Activated naive CD4-positive, alpha-beta T cell treated with anti-CD3 and anti-CD28 coated beads, Interleukin-2, amount 50 U/mL, for 16 hours (primary cell): ENCODE measurements at regions not wholly inside any gene's neighbourhood (a gene's known extent, or its start where the extent isn't known, plus 50 kb on each side); places are given as distances from the start of the nearest gene placed in this dataset.
"Not testable (repeated sequence)": the region's sequence is repeated elsewhere in the genome, so short reads cannot be mapped to it uniquely, and the experiment has no call there.

Experiments
- DNase-seq: peaks from one replicate; pipeline ENCODE4 v3.0.0-alpha.2; 2020

DNA sequence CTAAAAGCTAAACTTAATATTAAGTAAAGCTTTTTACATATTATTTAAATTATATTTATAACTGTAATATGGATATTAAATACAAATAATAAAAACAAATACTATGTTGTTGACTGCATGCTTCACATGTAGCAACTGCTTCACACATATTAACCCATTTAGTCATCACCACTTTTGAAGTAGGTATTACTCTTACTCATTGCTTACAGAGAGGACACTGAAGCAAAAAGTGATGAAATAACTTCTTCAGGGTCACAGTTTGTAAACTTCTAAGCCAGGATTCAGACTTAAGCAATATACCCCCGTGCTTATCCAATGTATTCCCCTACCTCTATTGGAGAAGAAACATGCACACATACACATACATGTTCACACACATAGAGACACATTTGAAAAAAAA is 166.6 kb downstream of the DKK2 start:
- no peak for DNase-seq

DNA sequence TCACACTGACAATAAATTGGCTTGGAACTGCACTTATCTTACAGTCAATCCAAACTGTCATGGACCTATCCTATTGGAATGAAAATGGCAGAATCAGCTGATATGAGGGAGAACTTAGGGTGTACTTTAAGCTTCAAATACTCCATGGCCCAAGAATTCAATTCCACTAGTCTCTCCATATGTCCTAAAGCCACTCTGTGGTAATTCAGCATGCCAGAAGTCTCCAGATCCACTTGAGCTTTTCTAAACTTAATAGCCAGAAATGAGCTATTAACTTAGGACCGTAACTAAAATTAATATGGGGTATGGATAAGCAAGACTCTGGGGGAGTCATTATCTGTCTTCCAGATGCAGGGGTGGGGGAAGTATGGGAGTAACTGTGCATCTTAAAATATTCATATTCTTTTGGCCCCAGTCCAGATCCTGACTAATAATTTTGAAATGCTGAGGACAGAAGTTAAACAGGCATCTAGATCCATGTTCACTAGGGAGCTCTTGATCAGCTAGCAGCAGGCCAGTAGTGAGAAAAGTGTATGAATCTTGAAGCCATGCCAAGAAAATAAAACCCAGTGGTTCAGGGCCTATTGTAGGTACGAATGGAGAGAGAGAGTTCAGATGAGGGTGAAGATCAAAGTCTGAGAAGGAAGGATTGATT is 167.6 kb downstream of the DKK2 start:
- no peak for DNase-seq

DNA sequence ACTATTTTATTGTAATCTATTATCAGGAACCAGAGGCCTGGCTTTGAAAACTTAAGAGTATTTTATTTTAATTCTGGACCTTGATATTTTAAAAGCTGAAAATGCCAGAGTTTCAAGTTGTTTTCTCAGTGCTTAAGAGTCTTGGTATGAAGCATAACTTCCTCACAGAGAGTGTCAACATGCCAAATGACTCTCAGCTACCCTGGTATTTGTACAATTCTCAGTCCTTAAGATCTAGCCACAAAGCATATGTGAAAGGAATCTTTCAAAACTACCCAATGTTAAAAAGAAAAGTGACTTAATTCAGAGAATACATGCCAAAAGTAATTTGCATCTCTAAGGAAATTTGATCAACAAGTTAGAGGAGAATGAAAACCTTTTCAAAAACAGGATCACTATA is 171.9 kb downstream of the DKK2 start:
- no peak for DNase-seq

DNA sequence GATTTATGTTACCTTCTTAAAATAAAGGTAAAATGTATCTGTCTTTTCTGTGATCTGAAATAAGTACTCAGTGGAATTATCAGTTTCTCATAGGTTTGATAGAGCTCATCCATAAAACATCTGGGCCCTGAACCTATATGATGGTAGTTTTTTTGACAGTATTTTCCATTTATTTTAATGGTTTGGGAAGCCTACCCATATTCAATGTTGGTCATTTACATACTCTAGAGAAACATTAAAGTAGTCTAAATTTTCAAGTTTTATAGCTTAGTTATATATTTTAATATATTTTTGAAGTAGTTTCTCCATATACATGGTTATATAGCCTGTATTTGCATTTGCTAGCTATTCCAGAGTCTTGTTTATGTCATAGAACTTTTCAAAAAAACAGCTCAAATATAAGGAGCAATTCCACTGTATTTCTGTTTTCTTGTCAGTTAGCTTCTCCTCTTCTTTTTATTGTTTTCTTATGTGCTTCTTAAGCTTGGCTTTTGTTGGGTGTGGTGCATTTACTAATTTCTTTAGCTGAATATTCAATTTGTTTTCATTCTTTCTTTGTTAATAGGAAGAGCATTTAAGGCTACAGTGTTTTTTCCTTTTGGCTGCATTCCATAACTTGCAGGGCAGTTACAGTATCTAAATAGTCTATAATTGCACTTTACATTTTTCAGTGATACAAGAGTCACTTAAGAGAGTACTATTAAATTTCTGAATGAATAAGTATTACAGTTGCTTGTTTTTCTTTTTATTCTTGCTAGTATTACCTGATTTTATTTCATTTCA is 181.4 kb downstream of the DKK2 start:
- no peak for DNase-seq

DNA sequence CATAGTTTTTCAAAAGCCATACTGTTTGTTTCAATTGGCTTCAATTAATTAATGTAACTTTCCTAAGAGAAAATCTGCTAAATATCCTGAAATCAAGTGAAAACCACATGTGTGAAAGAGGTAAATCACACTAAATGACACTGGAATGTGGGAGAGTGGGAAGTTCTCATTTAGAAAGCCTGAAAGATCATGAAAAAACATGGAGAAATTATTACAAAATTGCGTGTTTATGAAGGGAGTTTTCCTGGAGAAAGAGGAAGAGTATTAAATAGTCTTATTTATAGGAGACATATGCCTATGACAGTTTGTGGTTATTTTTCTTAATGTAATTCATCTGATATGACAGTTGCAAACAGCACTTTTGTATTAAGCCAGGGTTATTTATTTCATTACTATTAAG is 183.7 kb downstream of the DKK2 start:
- DNase-seq, result no peak

DNA sequence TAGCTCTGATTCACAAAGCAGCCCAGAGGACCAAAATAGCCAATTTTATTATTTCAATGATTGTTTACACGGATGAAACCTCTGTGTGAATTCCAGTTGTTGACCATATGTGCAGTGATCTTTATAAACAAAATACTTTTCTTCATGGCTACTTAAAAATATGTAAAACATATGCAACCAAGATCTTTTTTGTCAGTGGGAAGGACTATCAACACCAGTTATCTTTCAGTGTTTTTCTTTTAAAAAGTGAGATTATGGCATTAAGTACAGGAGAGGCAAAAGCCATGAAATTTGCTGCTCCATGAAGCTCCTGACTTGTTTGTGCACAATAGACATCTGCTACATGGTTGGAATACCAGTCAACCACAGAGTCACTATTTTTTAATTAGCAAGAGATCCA is 184.4 kb downstream of the DKK2 start:
- DNase-seq, result no peak

DNA sequence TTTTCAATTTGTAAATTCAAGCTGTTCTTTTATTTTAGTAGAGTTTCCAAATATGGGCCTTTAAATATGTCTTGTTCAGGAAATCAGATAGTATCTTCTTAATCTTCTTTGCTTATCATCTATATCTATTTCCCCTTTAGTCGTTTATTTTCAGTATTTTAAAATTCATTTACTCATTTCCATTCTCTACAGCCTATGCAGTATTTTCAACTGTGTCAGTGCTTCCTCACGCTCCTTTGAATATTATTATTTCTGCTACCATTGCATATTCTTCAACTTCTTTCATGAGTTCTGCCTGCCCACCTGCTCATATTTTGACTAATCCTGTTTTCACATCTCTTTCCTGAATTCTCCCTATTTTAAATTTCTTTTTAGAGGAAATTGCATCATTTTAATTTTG is 185.4 kb downstream of the DKK2 start:
- DNase-seq, result no peak

DNA sequence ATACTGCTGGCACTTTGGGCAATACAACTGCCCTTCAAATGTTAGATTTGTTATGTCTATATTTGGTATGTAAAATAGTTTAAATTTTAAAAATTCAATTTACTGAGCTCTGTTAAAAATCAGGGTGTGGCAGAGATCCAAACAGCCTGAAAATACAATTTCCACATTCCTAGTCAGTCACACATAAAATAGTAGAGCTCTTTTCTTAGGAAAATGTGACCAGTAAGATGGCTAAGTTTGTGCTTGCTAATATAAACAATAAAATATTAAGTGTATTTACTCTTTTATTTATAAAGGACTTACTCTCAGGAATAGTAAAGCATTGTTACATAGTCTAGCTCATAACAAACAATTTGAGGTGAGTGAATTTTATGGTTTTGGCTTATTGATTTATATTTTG is 200.2 kb downstream of the DKK2 start:
- DNase-seq, result no peak

DNA sequence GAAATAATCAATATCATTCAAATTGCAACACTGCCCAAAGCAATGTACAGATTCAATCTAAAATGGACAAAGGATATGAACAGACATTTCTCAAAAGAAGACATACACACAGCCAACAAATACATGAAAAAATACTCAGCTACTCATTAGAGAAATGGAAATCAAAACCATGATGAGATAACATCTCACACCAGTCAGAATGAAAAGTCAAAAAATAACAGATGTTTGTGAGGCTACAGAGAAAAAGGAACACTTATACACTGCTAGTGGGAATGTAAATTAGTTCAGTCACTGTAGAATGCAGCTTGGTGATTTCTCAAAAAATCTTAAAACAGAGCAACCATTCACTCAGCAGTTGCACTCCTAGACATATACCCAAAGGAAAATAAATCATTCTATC is 205.2 kb downstream of the DKK2 start:
- no peak for DNase-seq

DNA sequence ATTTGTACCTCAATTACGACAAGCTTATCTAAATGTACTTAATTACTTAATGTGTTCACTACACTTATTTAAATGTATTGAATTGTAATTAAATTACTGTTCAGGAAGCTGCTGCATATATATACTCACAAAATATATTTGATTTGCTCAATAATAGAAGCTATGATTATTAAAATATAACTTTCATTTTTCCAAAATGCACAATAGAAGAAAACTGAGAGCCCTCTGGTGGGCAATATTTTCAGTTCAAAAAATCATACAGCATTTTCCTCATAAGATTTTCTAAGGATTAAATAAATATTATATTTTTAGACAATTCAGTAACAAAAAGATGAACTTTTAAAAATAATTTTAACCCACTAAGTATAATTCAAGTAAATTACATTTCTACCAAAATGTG is 217.3 kb downstream of the DKK2 start:
- DNase-seq, result no peak

DNA sequence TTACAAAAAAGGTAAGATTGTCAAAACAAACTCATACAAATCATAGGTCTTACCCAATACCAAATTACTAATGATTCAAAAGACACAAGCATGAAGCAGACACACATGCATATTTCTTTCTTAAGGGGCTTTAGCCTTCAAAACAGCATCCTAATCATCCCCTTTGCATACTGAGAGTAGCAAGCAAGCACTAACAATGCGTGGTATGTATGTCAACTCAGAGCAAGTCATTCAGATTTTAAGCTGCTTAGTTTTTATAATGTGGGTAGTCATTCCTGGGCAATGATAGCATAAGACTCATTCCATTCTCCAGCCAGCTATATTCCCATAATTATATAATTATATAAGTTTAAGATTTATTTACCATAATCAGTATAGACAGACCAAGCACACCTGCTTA is 219.6 kb downstream of the DKK2 start:
- no peak for DNase-seq

DNA sequence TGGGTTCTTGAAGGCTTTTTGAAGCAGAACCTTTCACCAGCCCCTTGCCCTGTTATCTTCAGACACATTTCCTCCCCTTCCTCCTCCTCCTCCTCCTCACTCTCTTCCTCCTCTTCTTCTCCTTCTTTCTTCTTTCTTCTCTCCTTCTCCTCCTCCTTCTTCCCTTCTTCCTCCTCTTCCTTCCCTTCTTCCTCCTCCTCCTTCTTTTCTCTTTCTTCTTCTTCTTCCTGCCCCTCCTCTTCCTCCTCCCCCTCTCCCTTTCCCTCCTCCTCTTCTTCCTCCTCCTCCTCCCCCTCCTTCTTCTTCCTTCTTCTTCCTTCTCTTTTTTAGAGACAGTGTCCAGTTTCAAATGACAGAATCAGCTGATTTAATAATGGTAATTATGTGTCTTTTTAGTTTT is 226.0 kb downstream of the DKK2 start:
- no peak for DNase-seq

DNA sequence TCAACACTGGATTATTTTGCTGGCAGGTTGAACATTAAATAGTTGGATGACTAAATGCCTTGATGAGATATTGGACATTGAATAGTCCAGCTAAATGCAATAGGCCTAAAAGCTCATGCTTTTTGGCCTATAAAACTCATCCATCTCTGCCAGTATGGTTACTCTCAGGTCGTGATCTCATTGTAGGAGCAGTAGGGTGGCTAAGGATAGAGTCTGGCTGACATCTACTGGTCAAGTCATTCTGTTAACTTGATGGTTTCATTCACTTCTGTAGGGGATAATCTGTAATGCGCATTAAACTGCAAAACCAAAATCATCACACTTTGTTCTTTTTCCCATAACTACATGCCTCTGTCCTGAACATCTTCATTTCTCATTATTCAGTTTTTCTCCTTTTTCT is 227.0 kb downstream of the DKK2 start:
- no peak for DNase-seq

DNA sequence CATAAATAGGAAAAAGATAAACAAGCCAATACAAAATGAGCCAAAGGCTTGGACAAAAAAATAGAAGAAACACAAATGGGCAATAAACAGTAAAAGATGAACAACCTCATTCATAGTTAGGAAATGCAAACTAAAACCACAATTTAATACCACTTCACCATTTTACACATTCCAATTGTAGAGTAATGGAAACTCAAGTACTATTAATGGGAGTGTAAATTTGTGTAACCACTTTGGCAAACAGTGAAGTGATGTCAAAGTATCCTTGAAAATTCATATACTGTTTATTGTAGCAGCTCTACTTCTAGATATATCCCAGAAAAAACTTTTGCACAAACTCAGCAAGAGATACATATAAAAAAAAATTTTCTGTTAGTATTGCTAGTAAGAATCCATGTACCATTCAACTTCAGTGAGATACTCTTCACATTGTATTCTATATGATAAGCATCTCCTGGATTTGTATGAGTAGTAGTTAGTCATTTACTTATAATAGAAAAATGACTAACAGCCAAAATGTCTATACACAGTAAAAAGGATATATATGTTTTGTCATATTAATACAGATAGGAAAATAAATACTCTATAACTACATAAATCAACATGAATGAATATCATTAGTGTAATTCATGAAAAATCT is 229.8 kb downstream of the DKK2 start:
- no peak for DNase-seq

DNA sequence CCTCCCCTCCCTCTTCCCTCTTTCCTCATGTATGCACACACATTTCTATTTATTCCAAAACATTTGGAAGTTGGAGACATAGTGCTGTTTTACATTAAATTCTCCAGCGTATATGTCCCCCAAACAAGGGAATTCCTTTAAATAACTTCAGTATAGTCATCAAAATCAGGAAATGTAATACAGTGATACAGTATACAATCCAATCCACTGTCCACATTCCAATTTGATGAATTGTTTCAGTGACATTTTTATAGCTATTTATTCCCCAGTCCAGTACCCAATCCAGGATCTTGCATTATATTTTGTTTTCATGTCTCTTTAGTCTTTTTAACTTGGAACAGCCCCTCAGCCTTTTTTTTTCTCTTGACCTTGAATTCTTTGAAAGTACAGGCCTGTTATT is 233.0 kb downstream of the DKK2 start:
- no peak for DNase-seq

DNA sequence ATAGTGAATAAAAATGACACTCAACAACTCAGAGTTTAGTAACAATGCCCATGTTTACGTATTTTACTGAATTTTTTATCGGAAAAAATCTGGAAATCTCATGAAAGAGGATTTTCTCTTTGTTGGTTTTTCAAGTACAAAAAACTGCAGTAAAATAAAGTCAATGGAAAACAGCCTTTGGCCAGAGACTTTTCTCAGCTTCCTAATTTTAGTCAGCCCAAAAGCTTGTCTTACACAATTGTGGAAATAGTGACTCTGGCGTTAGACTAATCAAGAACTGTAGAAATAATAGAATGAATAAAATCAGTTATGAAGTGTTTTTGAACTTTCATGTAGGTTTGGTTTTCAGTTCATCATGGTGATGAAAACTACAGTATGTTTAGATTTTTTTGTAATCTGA is 234.7 kb downstream of the DKK2 start:
- no peak for DNase-seq

DNA sequence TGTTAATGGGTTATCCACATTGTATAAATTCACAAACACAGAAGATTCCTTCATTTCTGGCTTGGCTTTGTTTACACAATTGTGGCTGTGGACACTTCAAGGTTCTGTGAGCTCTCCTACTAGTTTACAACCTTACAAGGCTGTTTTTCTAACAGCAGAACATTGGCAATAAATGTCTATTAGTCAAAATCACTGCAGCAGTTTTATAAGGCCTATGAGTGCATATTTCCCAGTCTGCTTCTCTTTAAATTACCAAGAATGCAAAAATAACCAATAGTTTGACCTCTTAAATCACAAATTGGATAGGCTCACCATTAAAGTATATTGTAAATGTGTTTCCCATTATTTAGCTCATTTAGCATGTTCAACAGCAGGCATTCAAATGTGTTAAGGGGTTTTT is 239.2 kb downstream of the DKK2 start:
- no peak for DNase-seq

DNA sequence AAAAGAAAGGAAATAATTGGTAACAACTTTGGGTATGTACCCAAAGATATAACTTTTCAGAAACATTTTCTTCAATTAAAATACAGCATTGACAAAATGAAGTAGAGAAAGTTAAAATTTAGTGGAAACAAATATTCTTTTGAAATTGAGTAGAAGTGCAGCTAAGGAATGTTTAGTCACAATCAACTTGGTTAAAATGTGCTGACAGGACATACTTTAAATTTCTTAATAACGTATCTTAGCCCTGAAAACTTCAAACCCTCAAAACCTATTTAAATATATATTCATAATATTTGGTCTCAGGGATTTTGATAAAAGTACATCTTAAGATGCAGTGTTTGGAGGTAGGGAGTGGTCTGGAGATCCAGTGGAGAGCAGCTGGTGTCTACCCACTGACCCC is 240.8 kb downstream of the DKK2 start:
- DNase-seq, result no peak

DNA sequence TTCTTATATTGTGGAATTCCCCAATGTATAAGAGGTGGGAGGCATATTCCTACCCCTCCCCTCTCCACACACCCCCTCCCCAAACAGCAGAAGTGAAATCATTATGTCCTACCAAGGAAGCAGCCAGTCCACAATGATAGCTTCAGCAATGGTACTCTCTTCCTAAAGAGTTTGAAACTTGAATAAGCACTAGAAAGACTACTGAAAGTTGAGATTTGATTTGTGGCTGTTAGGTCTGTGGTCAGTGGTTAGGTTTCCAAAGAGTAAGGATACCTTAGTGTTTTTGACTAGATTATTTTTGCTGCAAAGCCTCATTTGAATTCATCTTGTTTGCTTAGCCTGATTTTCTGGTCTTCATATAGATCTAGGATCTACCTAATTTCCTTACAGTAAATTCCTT is 242.2 kb downstream of the DKK2 start:
- DNase-seq, result no peak

DNA sequence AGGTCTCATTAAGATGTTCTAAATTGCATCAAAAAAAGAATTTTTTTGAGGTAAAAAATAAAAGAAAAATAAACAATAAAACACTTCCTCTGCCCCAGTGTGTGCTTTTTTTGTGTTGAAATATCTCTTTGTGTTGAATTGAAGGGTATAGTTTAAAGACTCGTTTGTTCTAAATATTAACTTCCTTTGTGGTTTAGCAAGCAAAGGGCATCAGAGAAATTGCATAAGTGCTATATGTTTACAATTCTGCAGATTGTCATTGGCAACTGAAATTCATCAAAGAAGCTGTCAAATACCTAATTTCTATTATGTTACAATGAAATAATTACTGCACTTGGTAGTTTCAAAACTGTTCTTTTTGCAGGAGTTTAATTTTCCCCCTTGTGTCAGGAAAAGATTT is 260.5 kb downstream of the DKK2 start:
- DNase-seq, result no peak

DNA sequence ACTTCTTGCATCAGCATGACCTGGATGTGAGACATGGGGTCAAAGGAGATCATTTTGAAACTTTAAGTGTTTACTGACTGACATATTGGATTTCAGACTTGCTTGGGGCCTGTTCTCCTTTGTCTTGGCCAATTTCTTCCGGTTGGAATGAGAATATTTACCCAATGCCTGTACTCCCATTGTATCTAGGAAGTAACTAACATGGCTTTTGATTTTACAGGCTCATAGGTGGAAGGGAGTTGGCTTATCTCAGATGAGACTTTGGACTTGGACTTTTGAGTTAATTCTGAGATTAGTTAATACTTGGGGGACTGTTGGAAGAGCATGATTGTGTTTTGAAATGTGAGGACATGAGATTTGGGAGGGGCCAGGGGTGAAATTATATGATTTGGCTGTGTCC is 262.1 kb downstream of the DKK2 start:
- not testable (repeated sequence) for DNase-seq

DNA sequence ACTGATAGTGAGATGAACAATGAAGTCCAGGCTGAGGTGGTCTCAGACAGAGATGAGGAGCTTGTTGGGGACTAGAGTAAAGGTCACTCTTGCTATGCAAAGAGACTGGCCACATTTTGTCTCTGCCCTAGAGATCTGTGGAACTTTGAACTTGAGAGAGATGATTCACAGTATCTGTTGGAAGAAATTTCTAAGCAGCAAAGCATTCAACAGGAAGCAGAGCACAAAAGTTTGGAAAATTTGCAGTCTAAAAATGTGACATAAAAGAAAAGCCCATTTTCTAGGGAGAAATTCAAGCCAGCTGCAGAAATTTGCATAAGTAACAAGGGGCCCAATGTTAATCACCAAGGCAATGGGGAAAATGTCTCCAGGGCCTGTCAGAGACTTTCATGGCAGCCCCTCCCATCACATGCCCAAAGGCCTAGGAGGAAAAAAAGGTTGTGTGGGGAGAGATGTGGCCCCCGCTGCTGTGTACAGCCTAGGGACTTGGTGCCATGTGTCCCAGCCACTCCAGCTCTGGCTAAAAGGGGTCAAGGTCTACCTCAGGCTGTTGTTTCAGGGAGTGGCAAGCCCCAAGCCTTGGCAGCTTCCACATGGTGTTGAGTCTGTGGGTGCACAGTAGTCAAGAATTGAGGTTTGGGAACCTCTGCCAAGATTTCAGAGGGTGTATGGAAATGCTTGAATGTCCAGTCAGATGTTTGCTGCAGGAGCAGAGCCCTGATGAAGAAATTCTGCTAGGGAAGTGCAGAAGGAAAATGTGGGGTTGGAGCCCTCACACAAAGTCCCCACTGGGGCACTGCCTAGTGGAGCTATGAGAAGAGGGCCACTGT is 262.8 kb downstream of the DKK2 start:
- no peak for DNase-seq

DNA sequence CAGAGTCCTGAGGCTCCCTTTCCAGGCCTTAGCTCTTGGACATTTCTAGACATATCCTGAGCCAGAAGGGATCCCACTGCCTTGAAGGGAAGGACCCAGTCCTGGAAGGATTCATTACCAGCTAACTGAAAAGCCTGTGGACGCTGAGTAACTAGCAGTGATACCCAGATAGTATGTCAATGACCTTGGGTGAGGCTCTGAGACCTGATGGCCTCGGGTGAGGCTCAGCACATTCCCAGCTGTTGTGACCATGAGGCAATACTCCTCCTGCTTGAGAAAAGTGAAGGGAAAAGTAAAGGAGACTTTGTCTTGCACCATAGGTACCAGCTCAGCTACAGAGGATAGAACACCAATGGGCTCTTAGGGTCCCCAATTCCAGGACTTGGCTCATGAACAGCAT is 268.1 kb downstream of the DKK2 start:
- no peak for DNase-seq

DNA sequence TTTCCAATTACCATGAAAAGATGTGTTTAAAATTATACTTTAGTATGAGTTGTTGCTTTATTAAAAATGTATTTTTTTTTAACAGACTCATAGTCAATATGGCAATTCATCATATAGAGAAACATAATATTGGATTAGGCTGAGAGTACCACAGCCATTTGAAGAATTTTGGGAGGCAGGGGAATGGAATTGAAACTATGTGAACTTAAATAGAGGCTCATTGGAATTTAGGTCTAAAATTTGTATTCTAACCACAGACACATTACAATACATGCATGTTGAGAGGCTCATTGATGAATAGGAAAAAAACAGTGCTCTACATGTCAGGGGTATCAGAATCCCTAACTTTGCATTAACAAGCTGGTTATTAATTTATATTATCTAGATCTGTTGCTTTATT is 269.6 kb downstream of the DKK2 start:
- DNase-seq, result no peak
